GM12878 (cell line): ENCODE measurements at regions not wholly inside any gene's neighbourhood (a gene's known extent, or its start where the extent isn't known, plus 50 kb on each side); places are given as distances from the start of the nearest gene placed in this dataset.

Experiments used
- ASH2L ChIP-seq: fragments of 300-600, 200-600 bp; sonication (generic); IDR thresholded peaks from 2 replicates; pipeline ENCODE4 v1.6.1; 2017; ENCODE audit warnings: low read depth, mild to moderate bottlenecking, borderline replicate concordance
- BHLHE40 ChIP-seq, 2 experiments: fragments of 450-650 bp in 1 of 2; IDR thresholded peaks; 2 replicates each; pipeline ENCODE4 v1.6.1; 2011 to 2017; ENCODE audit warnings: low read depth in 2 of 2, borderline replicate concordance in 1 of 2, improper control_type of control experiment in 1 of 2, low read length in 1 of 2, mild to moderate bottlenecking in 1 of 2
- BRCA1 ChIP-seq: IDR thresholded peaks from 2 replicates; pipeline ENCODE4 v1.6.1; 2011; ENCODE audit warnings: low read depth, low read length, improper control_type of control experiment
- CHD1 ChIP-seq: IDR thresholded peaks from 2 replicates; pipeline ENCODE4 v1.6.1; 2012; ENCODE audit warnings: low read depth, low read length, improper control_type of control experiment
- CTCF ChIP-seq, 3 experiments: IDR thresholded peaks in 2 of 3; conservative IDR thresholded peaks in 1 of 3; 2 replicates each; pipeline ENCODE4 v1.5.1; 2011; ENCODE audit warnings: low read depth in 3 of 3, low read length in 3 of 3, mild to moderate bottlenecking in 3 of 3, control low read depth in 2 of 3, moderate library complexity in 2 of 3, inconsistent platforms in 1 of 3, mixed read lengths in 1 of 3; ENCODE audit not compliant: control insufficient read depth in 2 of 3, insufficient read depth in 1 of 3; ENCODE audit errors: extremely low read depth in 1 of 3
- GABPA ChIP-seq: IDR thresholded peaks from 2 replicates; pipeline ENCODE4 v1.6.1; 2014; ENCODE audit warnings: antibody characterized with exemption, low read depth, mild to moderate bottlenecking, inconsistent platforms
- JUNB ChIP-seq: IDR thresholded peaks from 2 replicates; pipeline ENCODE4 v1.6.1; 2016; ENCODE audit warnings: antibody characterized with exemption, mild to moderate bottlenecking
- MXI1 ChIP-seq: fragments of 150-350 bp; IDR thresholded peaks from 2 replicates; pipeline ENCODE4 v1.6.1; 2011; ENCODE audit warnings: low read depth, mild to moderate bottlenecking, inconsistent platforms, low read length, improper control_type of control experiment
- NRF1 ChIP-seq: conservative IDR thresholded peaks from 2 replicates; pipeline ENCODE4 v1.6.1; 2011; ENCODE audit warnings: mild to moderate bottlenecking, low read depth, low read length, improper control_type of control experiment
- POLR2A ChIP-seq: IDR thresholded peaks from 2 replicates; pipeline ENCODE4 v1.6.1; 2011; ENCODE audit warnings: low read depth, mild to moderate bottlenecking, low read length
- RBBP5 ChIP-seq: fragments of 200-600 bp; sonication (generic); conservative IDR thresholded peaks from 2 replicates; pipeline ENCODE4 v1.6.1; 2016
- SIN3A ChIP-seq: IDR thresholded peaks from 2 replicates; pipeline ENCODE4 v1.6.1; 2012; ENCODE audit warnings: low read depth, low read length, improper control_type of control experiment
- ZNF592 ChIP-seq: fragments of 450-650 bp; IDR thresholded peaks from 2 replicates; pipeline ENCODE4 v1.6.1; 2017; ENCODE audit warnings: mild to moderate bottlenecking, moderate library complexity

DNA sequence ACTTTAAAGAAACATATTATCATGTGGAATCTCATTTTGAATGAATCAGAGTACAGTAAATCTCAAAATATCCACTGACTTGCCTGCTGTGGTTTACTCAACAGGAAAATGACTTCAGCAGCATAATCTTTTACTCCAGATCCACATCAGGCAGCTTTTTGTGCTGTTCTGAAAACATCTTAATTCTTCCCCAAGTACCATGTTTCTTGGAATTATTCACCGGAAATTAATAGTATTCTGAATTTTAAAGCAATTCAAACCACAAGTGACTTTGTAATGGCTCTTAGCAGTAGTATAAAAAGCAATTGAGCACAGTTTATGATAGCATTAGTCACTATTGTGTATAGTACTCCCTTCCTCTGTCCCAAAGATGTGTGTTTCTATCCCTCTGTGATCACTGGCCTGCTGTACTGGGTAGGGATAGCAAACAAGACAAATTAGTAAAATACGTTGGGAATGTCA is 64.2 kb upstream of the ERRFI1 start:
- no peak for TF ChIP-seq MXI1
- no peak for TF ChIP-seq BRCA1
- no peak for TF ChIP-seq CTCF (IDR thresholded peaks at IDR 0.05 in 2 of 3, conservative IDR thresholded peaks at IDR 0.05 in 1 of 3; ENCODE audit: control insufficient read depth in 2 of 3, extremely low read depth in 1 of 3, insufficient read depth in 1 of 3, low read depth in 3 of 3, low read length in 3 of 3)
- no peak for TF ChIP-seq RBBP5
- no peak for TF ChIP-seq CHD1
- TF ChIP-seq ZNF592: no peak
- no peak for TF ChIP-seq ASH2L
- no peak for TF ChIP-seq POLR2A
- TF ChIP-seq SIN3A: no peak
- TF ChIP-seq GABPA: no peak
- TF ChIP-seq BHLHE40 (IDR thresholded peaks at IDR 0.05; ENCODE audit: borderline replicate concordance in 1 of 2, low read depth in 2 of 2, low read length in 1 of 2): no peak
- TF ChIP-seq JUNB: no peak
- TF ChIP-seq NRF1: no peak
